Naive thymus-derived CD4-positive, alpha-beta T cell (primary cell): ENCODE measurements at regions not wholly inside any gene's neighbourhood (a gene's known extent, or its start where the extent isn't known, plus 50 kb on each side); places are given as distances from the start of the nearest gene placed in this dataset.

ENCODE experiments used
- ATAC-seq: fragments of 150-1000 bp; cut with Tn5 transposase; 2 replicates; pipeline ENCODE4 v1.10.0; 2021; ENCODE audit warnings: mild to moderate bottlenecking, moderate library complexity
- CTCF ChIA-PET: fragments of 350-600 bp; sonication (Branson Sonifier 250); formaldehyde crosslinking; loops from one replicate; lab custom pipeline; 2021; ENCODE audit warnings: antibody characterized with exemption; lab: Charles Lee
- POLR2A ChIA-PET: fragments of 350-600 bp; sonication (Branson Sonifier 250); formaldehyde crosslinking; loops from one replicate; lab custom pipeline; 2021; ENCODE audit warnings: antibody characterized with exemption, inconsistent platforms; lab: Charles Lee
- DNase-seq, 9 donors: peaks; one replicate each; pipeline versions ENCODE4 v3.0.0 to v3.0.0-alpha.2; 2020 to 2022; ENCODE audit warnings: mixed read lengths in 1 of 9
- H3K27ac ChIP-seq: one replicate; pipeline ENCODE4 v1.7.0; 2013; ENCODE audit warnings: mild to moderate bottlenecking, low read depth, low read length, moderate library complexity
- H3K27me3 ChIP-seq, 2 donors: one replicate each; pipeline ENCODE4 v1.7.0; 2013; ENCODE audit warnings: low read length in 2 of 2, mild to moderate bottlenecking in 2 of 2, moderate library complexity in 2 of 2; ENCODE audit not compliant: control insufficient read depth in 2 of 2, insufficient read depth in 2 of 2
- H3K36me3 ChIP-seq, 3 experiments: 1 replicate in 2 of 3; 2 replicates in 1 of 3; pipeline ENCODE4 v1.7.0; 2013; ENCODE audit warnings: low read length in 3 of 3, mild to moderate bottlenecking in 3 of 3, moderate library complexity in 1 of 3; ENCODE audit not compliant: insufficient read depth in 3 of 3, control insufficient read depth in 2 of 3
- H3K4me1 ChIP-seq, 2 donors: one replicate each; pipeline ENCODE4 v1.7.0; 2013; ENCODE audit warnings: low read length in 2 of 2, mild to moderate bottlenecking in 2 of 2, moderate library complexity in 1 of 2; ENCODE audit not compliant: control insufficient read depth in 2 of 2, insufficient read depth in 2 of 2
- H3K4me3 ChIP-seq: 2 replicates; pipeline ENCODE4 v1.7.0; 2013; ENCODE audit warnings: mild to moderate bottlenecking, low read length
- H3K9me3 ChIP-seq, 3 experiments: 1 replicate in 2 of 3; 2 replicates in 1 of 3; pipeline ENCODE4 v1.7.0; 2013; ENCODE audit warnings: low read length in 3 of 3; ENCODE audit not compliant: control insufficient read depth in 2 of 3
- H3K27ac Mint-ChIP-seq, 9 donors: one replicate each; pipeline ENCODE4 v1.8.0; 2020 to 2022; ENCODE audit warnings: mixed read lengths in 9 of 9, mild to moderate bottlenecking in 8 of 9, moderate library complexity in 5 of 9, inconsistent platforms in 2 of 9
- H3K27me3 Mint-ChIP-seq, 5 donors: one replicate each; pipeline ENCODE4 v1.8.0; 2021 to 2022; ENCODE audit warnings: mixed read lengths in 5 of 5, mild to moderate bottlenecking in 1 of 5
- H3K36me3 Mint-ChIP-seq, 5 donors: one replicate each; pipeline ENCODE4 v1.8.0; 2020 to 2022; ENCODE audit warnings: mixed read lengths in 5 of 5, mild to moderate bottlenecking in 3 of 5, inconsistent platforms in 1 of 5
- H3K4me1 Mint-ChIP-seq, 7 donors: one replicate each; pipeline ENCODE4 v1.8.0; 2020 to 2022; ENCODE audit warnings: mixed read lengths in 7 of 7, mild to moderate bottlenecking in 3 of 7, inconsistent platforms in 1 of 7
- H3K4me3 Mint-ChIP-seq, 10 donors: one replicate each; pipeline ENCODE4 v1.8.0; 2020 to 2022; ENCODE audit warnings: mild to moderate bottlenecking in 10 of 10, mixed read lengths in 10 of 10, moderate library complexity in 6 of 10, inconsistent platforms in 2 of 10
- H3K9me3 Mint-ChIP-seq, 11 donors: one replicate each; pipeline ENCODE4 v1.8.0; 2020 to 2022; ENCODE audit warnings: mixed read lengths in 11 of 11, mild to moderate bottlenecking in 4 of 11, inconsistent platforms in 1 of 11, moderate library complexity in 1 of 11
- intact Hi-C, 2 donors: fragments of 100-400 bp; cut with micrococcal nuclease; formaldehyde crosslinking; loops; one replicate each; pipeline ENCODE4 v1.15.1; 2023

DNA sequence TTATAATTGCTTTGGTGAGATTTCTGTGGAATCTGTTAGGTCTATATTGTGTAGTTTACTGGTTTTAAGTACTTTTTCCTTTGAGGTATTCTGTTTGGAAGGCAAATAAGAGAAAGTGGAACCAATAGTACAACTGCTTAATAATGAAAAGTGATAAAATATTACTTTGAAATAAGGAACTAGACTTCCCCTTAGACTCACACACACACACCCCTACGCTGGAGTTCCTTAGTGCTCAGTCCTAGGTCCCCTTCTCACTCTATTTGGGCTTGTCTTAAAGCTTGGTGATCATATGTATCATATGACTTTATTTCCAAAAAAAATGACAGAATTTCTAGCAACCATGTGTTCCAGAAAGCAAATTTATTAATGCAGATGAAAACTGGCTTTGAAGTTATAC is 494.0 kb upstream of the TGFBR2 start:
- no peak for ATAC-seq
- intact Hi-C loops = loop anchor here (2.0 to 5.0 kb wide), 6 partner anchors 206 to 1195 kb away; no protein-coding TSS in a partner anchor

GRCh38 chr3:30112902-30113484 is 493.4 kb upstream of the TGFBR2 start:
- no peaks in the 10 kb centered on the region for H3K9me3 ChIP-seq
- DNase-seq (peak in 7 of 9 donors; percentile 17 to 68 (median 55)), ATAC-seq (peak; percentile 61)
- Mint-ChIP-seq H3K36me3 (no peaks in the 10 kb centered on the region), H3K9me3 (no peaks in the 10 kb centered on the region), H3K27ac (no peak overlapping the region), H3K27me3 (peaks cover 0 to 16% (median 9%) of the 10 kb centered on the region in 5 donors), H3K4me3 (no peak overlapping the region), H3K4me1 (peaks cover 4 to 8% (median 6%) of the 10 kb centered on the region in 7 donors)
- ChIA-PET CTCF (interaction anchor here (1.0 to 1.6 kb wide), 6 partner anchors 70 to 641 kb away, joined by 3 to 13 read pairs (median 4); no protein-coding TSS in a partner anchor), POLR2A (no interaction called here)
- no peaks in the 10 kb centered on the region for H3K27me3 ChIP-seq
- H3K36me3 ChIP-seq = no peaks in the 10 kb centered on the region
- H3K4me1 ChIP-seq = no peaks in the 10 kb centered on the region
- intact Hi-C loops = loop anchor here (1.0 to 5.0 kb wide), 11 partner anchors 71 to 1655 kb away; no protein-coding TSS in a partner anchor
- H3K4me3 ChIP-seq = no peak overlapping the region
- no peak overlapping the region for H3K27ac ChIP-seq

More for the DNA sequence above, 494.0 kb upstream of the TGFBR2 start:
- no peaks in the 10 kb centered on the region for H3K36me3 Mint-ChIP-seq
- H3K27me3 Mint-ChIP-seq = peaks cover under 1 to 14% (median 9%) of the 10 kb centered on the region in 5 donors
- no peak overlapping the region for H3K27ac Mint-ChIP-seq
- H3K27me3 ChIP-seq = no peaks in the 10 kb centered on the region
- no peaks in the 10 kb centered on the region for H3K9me3 Mint-ChIP-seq
- H3K4me3 ChIP-seq = no peak overlapping the region
- H3K4me1 ChIP-seq = no peaks in the 10 kb centered on the region
- ChIA-PET CTCF (interaction anchor here (1.3 to 1.6 kb wide), 3 partner anchors 86 to 638 kb away, joined by 3 to 4 read pairs (median 4); no protein-coding TSS in a partner anchor), POLR2A (no interaction called here)
- H3K9me3 ChIP-seq = no peaks in the 10 kb centered on the region
- no peak overlapping the region for H3K27ac ChIP-seq
- no peaks in the 10 kb centered on the region for H3K36me3 ChIP-seq
- H3K4me1 Mint-ChIP-seq = peaks cover 4 to 8% (median 6%) of the 10 kb centered on the region in 7 donors
- DNase-seq = no peak
- no peak overlapping the region for H3K4me3 Mint-ChIP-seq

DNA sequence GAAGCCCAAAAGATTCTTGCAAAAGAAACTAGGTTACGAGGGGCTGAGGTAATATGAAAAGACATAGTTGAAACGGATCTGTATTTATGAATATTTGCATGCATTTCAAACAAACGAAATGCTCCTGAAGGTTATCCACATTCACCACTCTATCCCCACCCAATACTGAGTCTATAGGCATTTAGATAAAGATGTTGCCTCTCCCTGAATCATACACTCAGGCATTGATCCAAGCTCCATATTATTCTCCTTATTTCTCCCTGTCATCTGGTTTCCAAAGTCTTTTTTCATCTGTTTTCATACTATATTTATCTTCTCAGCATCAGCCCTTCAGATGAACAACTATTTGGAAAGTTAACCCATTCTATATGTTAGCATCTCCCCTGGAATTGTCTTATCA is 492.5 kb upstream of the TGFBR2 start:
- Histone ChIP-seq H3K36me3 (no peaks in the 10 kb centered on the region), H3K4me3 (no peak overlapping the region), H3K27ac (no peak overlapping the region), H3K4me1 (no peaks in the 10 kb centered on the region), H3K9me3 (no peaks in the 10 kb centered on the region), H3K27me3 (no peaks in the 10 kb centered on the region)
- Mint-ChIP-seq H3K27ac (peak overlapping the region in 1 of 9 donors; percentile 63), H3K9me3 (no peaks in the 10 kb centered on the region), H3K4me1 (peaks cover 4 to 8% (median 6%) of the 10 kb centered on the region in 7 donors), H3K27me3 (peaks cover 0 to 15% (median 7%) of the 10 kb centered on the region in 5 donors), H3K4me3 (no peak overlapping the region), H3K36me3 (no peaks in the 10 kb centered on the region)
- no peak for DNase-seq
- ChIA-PET POLR2A (no interaction called here), CTCF (interaction anchor here (0.6 to 1.6 kb wide), 10 partner anchors 71 to 640 kb away, joined by 3 to 13 read pairs (median 4); no protein-coding TSS in a partner anchor)
- no peak for ATAC-seq
- intact Hi-C loops = loop anchor here (1.0 to 5.0 kb wide), 11 partner anchors 72 to 1654 kb away; no protein-coding TSS in a partner anchor

DNA sequence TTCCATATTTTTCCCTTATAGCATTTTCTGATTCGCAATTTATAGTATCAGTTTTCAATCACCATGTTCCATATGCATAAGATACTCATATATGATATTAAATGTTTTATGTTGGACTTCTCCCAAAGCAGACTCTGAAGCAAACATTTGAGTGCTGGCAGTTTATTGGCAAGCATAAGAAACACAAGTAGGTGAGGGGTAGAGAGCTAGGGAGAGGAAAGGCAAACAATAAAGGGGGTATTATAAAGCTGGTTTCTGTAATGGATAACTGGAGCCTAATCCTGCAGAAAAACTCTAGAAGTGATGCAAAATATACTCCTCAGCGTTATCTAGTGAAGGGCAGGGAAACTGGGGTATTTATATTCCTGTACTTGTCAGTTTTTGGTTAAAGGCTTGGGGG is 491.5 kb upstream of the TGFBR2 start:
- Histone ChIP-seq H3K27ac (no peak overlapping the region), H3K9me3 (no peaks in the 10 kb centered on the region), H3K4me1 (no peaks in the 10 kb centered on the region), H3K27me3 (no peaks in the 10 kb centered on the region), H3K4me3 (no peak overlapping the region), H3K36me3 (no peaks in the 10 kb centered on the region)
- peaks cover 0 to 18% (median 4%) of the 10 kb centered on the region in 5 donors for H3K27me3 Mint-ChIP-seq
- H3K27ac Mint-ChIP-seq = no peak overlapping the region
- DNase-seq = no peak
- CTCF ChIA-PET = interaction anchor here (0.6 kb wide), 2 partner anchors 578 to 583 kb away, joined by 3 read pairs; no protein-coding TSS in a partner anchor
- H3K4me3 Mint-ChIP-seq = no peak overlapping the region
- H3K9me3 Mint-ChIP-seq = no peaks in the 10 kb centered on the region
- H3K36me3 Mint-ChIP-seq = no peaks in the 10 kb centered on the region
- no peak for ATAC-seq
- intact Hi-C loops = loop anchor here in 1 of 2 donors (5.0 kb wide), 3 partner anchors 497 to 1198 kb away; no protein-coding TSS in a partner anchor
- H3K4me1 Mint-ChIP-seq = peaks cover 4 to 8% (median 6%) of the 10 kb centered on the region in 7 donors
- POLR2A ChIA-PET = interaction anchor here (0.6 to 1.0 kb wide), 2 partner anchors 19 to 540 kb away, joined by 3 to 5 read pairs; no protein-coding TSS in a partner anchor

GRCh38 chr3:30122359-30122758 is 484.0 kb upstream of the TGFBR2 start:
- H3K27me3 ChIP-seq = no peaks in the 10 kb centered on the region
- peaks cover 0 to 5% (median 0%) of the 10 kb centered on the region in 5 donors for H3K27me3 Mint-ChIP-seq
- H3K36me3 Mint-ChIP-seq = peaks cover 0 to 7% (median 0%) of the 10 kb centered on the region in 5 donors
- no peaks in the 10 kb centered on the region for H3K4me1 Mint-ChIP-seq
- peaks cover 0 to 10% (median 3%) of the 10 kb centered on the region in 11 donors for H3K9me3 Mint-ChIP-seq
- ATAC-seq (no peak), DNase-seq (no peak)
- no peaks in the 10 kb centered on the region for H3K36me3 ChIP-seq
- no peak overlapping the region for H3K27ac ChIP-seq
- no peak overlapping the region for H3K27ac Mint-ChIP-seq
- intact Hi-C loops = no loop called here
- H3K4me3 ChIP-seq = no peak overlapping the region
- no peaks in the 10 kb centered on the region for H3K4me1 ChIP-seq
- no peaks in the 10 kb centered on the region for H3K9me3 ChIP-seq
- ChIA-PET CTCF (no interaction called here), POLR2A (no interaction called here)
- no peak overlapping the region for H3K4me3 Mint-ChIP-seq

GRCh38 chr3:30123224-30123623 is 483.2 kb upstream of the TGFBR2 start:
- Mint-ChIP-seq H3K4me1 (no peaks in the 10 kb centered on the region), H3K36me3 (peaks cover 0 to 7% (median 0%) of the 10 kb centered on the region in 5 donors), H3K9me3 (peaks cover 0 to 17% (median 6%) of the 10 kb centered on the region in 11 donors), H3K27ac (no peak overlapping the region), H3K27me3 (peaks cover 0 to 4% (median 0%) of the 10 kb centered on the region in 5 donors), H3K4me3 (no peak overlapping the region)
- Histone ChIP-seq H3K27ac (no peak overlapping the region), H3K27me3 (no peaks in the 10 kb centered on the region), H3K4me1 (no peaks in the 10 kb centered on the region), H3K36me3 (no peaks in the 10 kb centered on the region), H3K9me3 (no peaks in the 10 kb centered on the region), H3K4me3 (no peak overlapping the region)
- DNase-seq (no peak), ATAC-seq (no peak)
- intact Hi-C loops = no loop called here
- ChIA-PET CTCF (no interaction called here), POLR2A (no interaction called here)
